ENCODE measurements at regions not wholly inside any gene's neighbourhood (a gene's known extent, or its start where the extent isn't known, plus 50 kb on each side); places are given as distances from the start of the nearest gene placed in this dataset.

- TF ChIP-seq POLR2A (IDR thresholded peaks at IDR 0.05) (no peak), CTCF (IDR thresholded peaks at IDR 0.05) (no peak)
Observed at GRCh38 chr6:112971651-112972050, 624.5 kb downstream of the RFPL4B start.
